HG03342 (cell line): ENCODE measurements at regions not wholly inside any gene's neighbourhood (a gene's known extent, or its start where the extent isn't known, plus 50 kb on each side); places are given as distances from the start of the nearest gene placed in this dataset.
"Not testable (repeated sequence)": the region's sequence is repeated elsewhere in the genome, so short reads cannot be mapped to it uniquely, and the experiment has no call there.

Experiments
- ATAC-seq: cut with Tn5 transposase; IDR thresholded peaks from one replicate; pipeline ENCODE4 v1.9.1; 2021; ENCODE audit warnings: mild to moderate bottlenecking, moderate library complexity; ENCODE audit not compliant: unreplicated experiment

DNA sequence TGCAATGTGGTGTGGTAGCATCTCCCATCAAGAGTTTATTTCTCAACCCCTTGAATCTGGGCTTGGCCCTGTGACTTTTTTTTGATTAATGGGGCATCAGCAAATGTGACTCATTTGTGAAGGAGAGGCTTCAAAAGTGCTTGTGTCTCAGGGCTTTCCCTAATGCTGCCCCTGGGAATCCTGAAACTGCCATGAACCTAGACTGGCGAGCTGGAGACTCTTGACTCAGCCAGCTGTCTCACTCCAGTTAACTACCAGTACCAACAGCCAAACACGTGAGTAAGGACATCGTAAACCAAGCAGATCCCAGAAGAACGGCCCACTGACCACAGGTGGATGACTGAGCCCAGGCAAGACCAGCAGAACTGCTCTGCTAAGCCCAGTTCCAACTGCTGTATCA is 72.8 kb upstream of the ADTRP start:
- ATAC-seq, result no peak

DNA sequence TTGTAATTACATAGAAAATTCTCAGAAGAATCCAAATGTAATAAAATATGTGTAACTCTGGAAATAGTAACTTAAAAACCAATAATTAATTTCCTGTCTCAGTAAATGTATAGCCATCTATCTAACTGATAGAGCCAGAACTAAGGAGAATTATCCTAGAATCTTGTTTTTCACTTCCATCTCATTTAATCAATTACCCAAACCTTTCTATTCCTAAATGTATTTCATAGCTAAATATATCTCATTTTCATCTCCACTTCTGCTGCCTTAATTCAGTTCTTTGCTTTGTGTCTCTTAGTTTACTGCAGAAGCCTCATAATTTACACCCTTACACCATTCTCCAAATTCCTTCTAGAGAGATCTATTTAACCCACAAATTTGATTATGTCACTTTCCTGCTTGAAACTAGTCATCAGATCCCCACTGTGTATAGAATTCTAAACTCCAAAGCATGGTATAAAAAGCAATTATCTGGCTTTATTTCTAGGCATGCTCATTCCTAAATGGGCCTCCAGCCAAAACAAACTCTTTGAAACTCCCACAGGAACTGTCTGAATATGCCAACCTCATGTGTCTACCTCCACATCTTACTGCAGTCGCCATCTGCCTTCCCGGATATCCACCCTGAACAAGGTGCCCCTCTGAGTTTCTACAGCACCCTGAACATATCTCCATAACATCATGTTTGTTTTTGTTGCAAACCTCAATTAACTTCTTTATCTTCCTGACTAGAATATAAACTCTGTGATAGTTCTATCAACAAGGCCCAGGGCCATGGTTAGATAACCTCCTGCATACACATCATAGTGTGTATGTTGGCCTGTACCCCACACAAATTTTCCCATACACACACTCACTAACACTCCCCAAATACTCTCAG is 70.5 kb upstream of the ADTRP start:
- no peak for ATAC-seq

DNA sequence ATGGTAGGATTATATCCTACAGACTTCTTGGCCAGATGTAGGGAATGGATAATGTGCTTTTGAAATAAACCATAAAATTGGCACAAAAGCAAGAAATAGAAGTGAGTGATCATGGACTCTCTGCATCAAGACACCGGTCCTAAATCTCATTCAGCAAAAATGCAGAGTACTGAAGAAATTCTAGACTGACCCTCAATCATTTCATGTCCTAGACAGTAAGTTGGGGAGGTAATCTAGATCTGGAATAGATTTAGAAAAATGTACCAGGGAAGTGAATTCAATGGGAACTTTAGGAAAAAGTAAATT is 69.7 kb upstream of the ADTRP start:
- ATAC-seq, result no peak

DNA sequence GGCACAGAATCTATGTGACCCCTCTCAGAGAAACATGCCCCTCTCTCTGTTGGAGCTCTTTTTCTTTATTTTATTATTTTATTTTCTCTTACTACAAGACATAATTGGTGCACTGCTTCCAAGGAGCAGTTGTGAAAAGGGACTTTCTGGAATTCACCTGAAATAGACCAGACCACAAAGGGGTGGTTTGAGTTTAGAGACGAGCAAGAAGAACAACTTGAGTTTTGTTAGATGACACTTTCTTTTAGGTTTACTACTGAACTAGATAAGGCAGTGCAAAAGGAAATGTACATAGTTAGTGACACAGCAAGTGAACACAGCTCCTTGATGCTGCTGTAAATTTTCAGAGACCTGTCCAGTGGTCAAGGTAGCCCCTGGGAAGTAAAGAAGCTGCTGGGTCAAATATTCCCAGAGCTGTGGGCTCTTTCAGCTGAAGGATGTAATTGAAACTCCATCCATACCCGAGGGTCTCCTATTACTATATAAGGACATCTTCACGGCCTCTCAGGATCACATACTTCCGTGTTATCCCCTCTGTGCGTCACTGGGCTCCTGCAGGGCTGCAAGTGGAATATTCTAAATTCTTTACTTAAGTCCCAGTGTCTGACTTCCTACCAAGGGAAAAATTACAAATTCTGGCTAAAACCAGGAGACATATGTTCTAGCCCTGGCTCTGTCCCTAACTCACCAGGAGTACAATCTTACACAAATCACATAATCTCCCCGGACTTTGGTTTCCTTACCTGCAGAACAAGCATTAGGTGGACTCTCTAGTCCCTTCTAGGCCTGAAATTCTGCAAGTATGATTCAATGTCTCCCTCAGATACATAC is 69.1 kb upstream of the ADTRP start:
- ATAC-seq, result no peak

DNA sequence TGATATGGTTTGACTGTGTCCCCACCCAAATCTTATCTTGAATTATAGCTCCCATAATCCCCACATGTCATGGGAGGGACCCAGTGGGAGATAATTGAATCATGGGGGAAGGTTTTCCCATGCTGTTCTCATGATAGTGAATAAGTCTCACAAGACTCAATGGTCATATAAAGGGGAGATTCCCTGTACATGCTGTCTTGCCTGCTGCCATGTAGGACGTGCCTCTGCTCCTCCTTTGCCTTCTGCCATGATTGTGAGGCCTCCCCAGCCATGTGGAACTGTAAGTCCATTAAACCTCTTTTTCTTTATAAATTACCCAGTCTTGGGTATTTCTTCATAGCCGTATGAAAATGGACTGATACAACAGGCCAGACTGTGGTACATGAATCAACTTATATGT is 68.5 kb upstream of the ADTRP start:
- not testable (repeated sequence) for ATAC-seq

GRCh38 chr6:11845664-11846577 is 67.3 kb upstream of the ADTRP start:
- no peak for ATAC-seq

GRCh38 chr6:11842795-11843194 is 64.2 kb upstream of the ADTRP start:
- ATAC-seq, result not testable (repeated sequence)

DNA sequence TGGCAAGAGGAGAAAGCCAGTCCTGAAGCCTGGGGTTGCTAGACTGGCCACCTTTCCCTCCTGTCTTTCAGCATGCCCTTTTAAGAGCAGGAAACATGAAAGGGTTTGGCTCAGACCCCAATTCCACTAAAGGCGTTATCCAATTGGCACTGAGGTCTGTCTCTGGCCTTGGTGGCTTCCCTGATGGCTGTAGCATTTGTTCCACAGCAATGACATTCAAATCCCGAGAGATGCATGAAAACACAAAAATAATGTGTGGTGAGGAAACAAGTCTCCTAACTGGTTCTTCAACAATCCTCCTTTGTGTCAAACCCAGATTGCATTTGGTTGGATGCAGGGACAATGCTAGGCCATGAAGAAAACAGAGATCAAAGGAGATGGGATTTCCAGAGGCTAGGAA is 56.5 kb upstream of the ADTRP start:
- no peak for ATAC-seq

GRCh38 chr6:11833626-11834592 is 55.3 kb upstream of the ADTRP start:
- ATAC-seq, result peak; percentile 76

GRCh38 chr6:11831653-11832052 is 53.0 kb upstream of the ADTRP start:
- ATAC-seq, result no peak

GRCh38 chr6:11830520-11830919 is 51.9 kb upstream of the ADTRP start:
- ATAC-seq, result no peak

GRCh38 chr6:11830105-11830504 is 51.5 kb upstream of the ADTRP start:
- no peak for ATAC-seq

- no peak for ATAC-seq
These were observed 49.8 kb upstream of the ADTRP start for GRCh38 chr6:11828262-11828870.
